ENCODE measurements at regions not wholly inside any gene's neighbourhood (a gene's known extent, or its start where the extent isn't known, plus 50 kb on each side); places are given as distances from the start of the nearest gene placed in this dataset.

DNA sequence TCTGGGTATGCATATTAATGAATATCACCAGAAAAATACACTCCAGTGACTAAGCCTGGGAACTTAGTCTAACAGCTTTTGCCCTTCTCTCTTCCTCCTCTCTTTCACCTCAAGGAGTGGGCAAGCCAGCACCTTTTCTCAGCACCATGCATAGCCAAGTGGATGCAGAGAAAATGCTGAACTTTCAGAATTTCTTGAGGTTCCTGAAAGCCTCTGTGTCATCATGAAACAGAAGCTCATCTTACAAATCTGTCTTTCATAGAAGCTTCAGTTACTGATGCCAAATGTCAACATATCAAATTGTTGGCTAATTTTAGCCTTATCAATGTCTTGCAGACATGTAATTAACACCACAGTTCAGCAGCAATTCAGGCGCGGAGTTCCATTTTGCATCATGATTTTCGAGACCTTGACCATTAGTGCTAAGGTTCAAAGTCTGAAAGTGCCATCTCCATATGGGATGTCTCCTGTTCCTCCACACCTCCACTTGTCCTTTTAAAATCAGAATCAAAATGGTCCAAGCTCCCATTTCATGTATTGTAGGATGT lies 51.1 kb upstream of the RPH3A start:
- Histone ChIP-seq H3F3A (ENCODE audit: insufficient read depth, low read length, poor library complexity, severe bottlenecking) (no peaks in the 10 kb centered on the region), H3K27me3 (ENCODE audit: insufficient read depth, low read depth, low read length) (no peaks in the 10 kb centered on the region), H4K20me1 (ENCODE audit: insufficient read depth) (no peaks in the 10 kb centered on the region), H3K79me2 (replicated peaks; ENCODE audit: insufficient read depth, low read length) (no peaks in the 10 kb centered on the region), H3K4me3 (ENCODE audit: low read length) (no peak overlapping the region), H3K36me3 (ENCODE audit: insufficient read depth, low read length) (no peaks in the 10 kb centered on the region), H3K9me3 (ENCODE audit: low read length) (no peaks in the 10 kb centered on the region), H2AFZ (ENCODE audit: low read depth, low read length) (no peak overlapping the region), H3K4me2 (ENCODE audit: low read length) (no peak overlapping the region), H3K27ac (ENCODE audit: low read length) (no peak overlapping the region), H3K9me2 (ENCODE audit: insufficient read depth, low read length) (no peaks in the 10 kb centered on the region), H3K9ac (ENCODE audit: low read length) (no peak overlapping the region)
- TF ChIP-seq, protein P1, sequence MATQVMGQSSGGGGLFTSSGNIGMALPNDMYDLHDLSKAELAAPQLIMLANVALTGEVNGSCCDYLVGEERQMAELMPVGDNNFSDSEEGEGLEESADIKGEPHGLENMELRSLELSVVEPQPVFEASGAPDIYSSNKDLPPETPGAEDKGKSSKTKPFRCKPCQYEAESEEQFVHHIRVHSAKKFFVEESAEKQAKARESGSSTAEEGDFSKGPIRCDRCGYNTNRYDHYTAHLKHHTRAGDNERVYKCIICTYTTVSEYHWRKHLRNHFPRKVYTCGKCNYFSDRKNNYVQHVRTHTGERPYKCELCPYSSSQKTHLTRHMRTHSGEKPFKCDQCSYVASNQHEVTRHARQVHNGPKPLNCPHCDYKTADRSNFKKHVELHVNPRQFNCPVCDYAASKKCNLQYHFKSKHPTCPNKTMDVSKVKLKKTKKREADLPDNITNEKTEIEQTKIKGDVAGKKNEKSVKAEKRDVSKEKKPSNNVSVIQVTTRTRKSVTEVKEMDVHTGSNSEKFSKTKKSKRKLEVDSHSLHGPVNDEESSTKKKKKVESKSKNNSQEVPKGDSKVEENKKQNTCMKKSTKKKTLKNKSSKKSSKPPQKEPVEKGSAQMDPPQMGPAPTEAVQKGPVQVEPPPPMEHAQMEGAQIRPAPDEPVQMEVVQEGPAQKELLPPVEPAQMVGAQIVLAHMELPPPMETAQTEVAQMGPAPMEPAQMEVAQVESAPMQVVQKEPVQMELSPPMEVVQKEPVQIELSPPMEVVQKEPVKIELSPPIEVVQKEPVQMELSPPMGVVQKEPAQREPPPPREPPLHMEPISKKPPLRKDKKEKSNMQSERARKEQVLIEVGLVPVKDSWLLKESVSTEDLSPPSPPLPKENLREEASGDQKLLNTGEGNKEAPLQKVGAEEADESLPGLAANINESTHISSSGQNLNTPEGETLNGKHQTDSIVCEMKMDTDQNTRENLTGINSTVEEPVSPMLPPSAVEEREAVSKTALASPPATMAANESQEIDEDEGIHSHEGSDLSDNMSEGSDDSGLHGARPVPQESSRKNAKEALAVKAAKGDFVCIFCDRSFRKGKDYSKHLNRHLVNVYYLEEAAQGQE (IDR thresholded peaks at IDR 0.05; ENCODE audit: borderline replicate concordance): no peak
- TF ChIP-seq RAD21 (conservative IDR thresholded peaks at IDR 0.05) (no peak), EZH2 (IDR thresholded peaks at IDR 0.05; ENCODE audit: borderline replicate concordance, insufficient read depth, low read length, poor library complexity, severe bottlenecking) (no peak), EP300 (conservative IDR thresholded peaks at IDR 0.05; ENCODE audit: poor library complexity, severe bottlenecking) (no peak), SMC3 (conservative IDR thresholded peaks at IDR 0.05; ENCODE audit: poor library complexity) (no peak), MXI1 (conservative IDR thresholded peaks at IDR 0.05; ENCODE audit: poor library complexity, severe bottlenecking) (no peak), POLR2AphosphoS5 (IDR thresholded peaks at IDR 0.05) (no peak), TAF1 (IDR thresholded peaks at IDR 0.05; ENCODE audit: low read depth) (no peak)
- TF ChIP-seq, protein P2, sequence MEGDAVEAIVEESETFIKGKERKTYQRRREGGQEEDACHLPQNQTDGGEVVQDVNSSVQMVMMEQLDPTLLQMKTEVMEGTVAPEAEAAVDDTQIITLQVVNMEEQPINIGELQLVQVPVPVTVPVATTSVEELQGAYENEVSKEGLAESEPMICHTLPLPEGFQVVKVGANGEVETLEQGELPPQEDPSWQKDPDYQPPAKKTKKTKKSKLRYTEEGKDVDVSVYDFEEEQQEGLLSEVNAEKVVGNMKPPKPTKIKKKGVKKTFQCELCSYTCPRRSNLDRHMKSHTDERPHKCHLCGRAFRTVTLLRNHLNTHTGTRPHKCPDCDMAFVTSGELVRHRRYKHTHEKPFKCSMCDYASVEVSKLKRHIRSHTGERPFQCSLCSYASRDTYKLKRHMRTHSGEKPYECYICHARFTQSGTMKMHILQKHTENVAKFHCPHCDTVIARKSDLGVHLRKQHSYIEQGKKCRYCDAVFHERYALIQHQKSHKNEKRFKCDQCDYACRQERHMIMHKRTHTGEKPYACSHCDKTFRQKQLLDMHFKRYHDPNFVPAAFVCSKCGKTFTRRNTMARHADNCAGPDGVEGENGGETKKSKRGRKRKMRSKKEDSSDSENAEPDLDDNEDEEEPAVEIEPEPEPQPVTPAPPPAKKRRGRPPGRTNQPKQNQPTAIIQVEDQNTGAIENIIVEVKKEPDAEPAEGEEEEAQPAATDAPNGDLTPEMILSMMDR (IDR thresholded peaks at IDR 0.05; ENCODE audit: poor library complexity, severe bottlenecking): no peak

DNA sequence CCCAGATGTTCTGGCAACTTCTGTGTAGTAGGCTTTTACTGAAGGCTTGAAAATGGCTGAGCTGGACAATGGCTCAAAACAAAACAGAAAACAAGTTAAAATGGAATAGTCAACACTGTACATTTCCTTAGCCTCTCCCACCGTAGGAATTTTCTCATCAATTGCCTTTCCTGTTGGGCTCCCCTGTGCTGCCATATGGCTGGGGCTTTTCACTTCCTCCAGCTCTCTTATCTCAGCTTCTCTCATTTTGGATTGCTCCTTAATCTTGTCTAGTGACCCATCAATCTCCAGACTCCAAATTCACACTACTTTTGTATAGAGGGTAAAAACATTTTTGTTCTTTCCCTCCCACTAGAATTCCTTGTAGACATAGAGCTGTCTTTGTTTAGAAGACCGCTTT lies 50.4 kb upstream of the RPH3A start:
- H3K4me2 ChIP-seq (ENCODE audit: low read length): no peak overlapping the region
- H3K9ac ChIP-seq (ENCODE audit: low read length): no peak overlapping the region
- no peaks in the 10 kb centered on the region for H3K27me3 ChIP-seq (ENCODE audit: insufficient read depth, low read depth, low read length)
- H3K79me2 ChIP-seq (replicated peaks; ENCODE audit: insufficient read depth, low read length): no peaks in the 10 kb centered on the region
- no peaks in the 10 kb centered on the region for H3K36me3 ChIP-seq (ENCODE audit: insufficient read depth, low read length)
- TF ChIP-seq, protein P1 (IDR thresholded peaks at IDR 0.05; ENCODE audit: borderline replicate concordance): no peak
- TF ChIP-seq EZH2 (IDR thresholded peaks at IDR 0.05; ENCODE audit: borderline replicate concordance, insufficient read depth, low read length, poor library complexity, severe bottlenecking): no peak
- no peak for TF ChIP-seq POLR2AphosphoS5 (IDR thresholded peaks at IDR 0.05)
- TF ChIP-seq SMC3 (conservative IDR thresholded peaks at IDR 0.05; ENCODE audit: poor library complexity): no peak
- no peak for TF ChIP-seq EP300 (conservative IDR thresholded peaks at IDR 0.05; ENCODE audit: poor library complexity, severe bottlenecking)
- TF ChIP-seq TAF1 (IDR thresholded peaks at IDR 0.05; ENCODE audit: low read depth): no peak
- TF ChIP-seq MXI1 (conservative IDR thresholded peaks at IDR 0.05; ENCODE audit: poor library complexity, severe bottlenecking): no peak
- no peak for TF ChIP-seq RAD21 (conservative IDR thresholded peaks at IDR 0.05)
- TF ChIP-seq, protein P2 (IDR thresholded peaks at IDR 0.05; ENCODE audit: poor library complexity, severe bottlenecking): no peak
- H3K4me3 ChIP-seq (ENCODE audit: low read length): no peak overlapping the region
- H3F3A ChIP-seq (ENCODE audit: insufficient read depth, low read length, poor library complexity, severe bottlenecking): no peaks in the 10 kb centered on the region
- no peaks in the 10 kb centered on the region for H4K20me1 ChIP-seq (ENCODE audit: insufficient read depth)
- no peak overlapping the region for H3K27ac ChIP-seq (ENCODE audit: low read length)
- H2AFZ ChIP-seq (ENCODE audit: low read depth, low read length): no peak overlapping the region
- H3K9me3 ChIP-seq (ENCODE audit: low read length): no peaks in the 10 kb centered on the region
- H3K9me2 ChIP-seq (ENCODE audit: insufficient read depth, low read length): no peaks in the 10 kb centered on the region
